K562 (cell line): ENCODE measurements at regions not wholly inside any gene's neighbourhood (a gene's known extent, or its start where the extent isn't known, plus 50 kb on each side); places are given as distances from the start of the nearest gene placed in this dataset.

Experiments
- CHD7 ChIP-seq: fragments of 200-600 bp; sonication (generic); IDR thresholded peaks from one replicate; pipeline ENCODE4 v1.6.1; 2012; ENCODE audit warnings: mild to moderate bottlenecking, low read depth, low read length, inconsistent platforms
- STAT6 ChIP-seq: sonication (generic); formaldehyde crosslinking; IDR thresholded peaks from 2 replicates; pipeline ENCODE4 v1.8.1; 2023; ENCODE audit warnings: mild to moderate bottlenecking, missing genetic modification reagents
- ZBTB7A ChIP-seq: IDR thresholded peaks from 2 replicates; pipeline ENCODE4 v1.6.1; 2011; ENCODE audit warnings: low read depth, mild to moderate bottlenecking, low read length, moderate library complexity, borderline replicate concordance; ENCODE audit not compliant: control insufficient read depth

GRCh38 chr5:27608992-27609391 is 570.6 kb upstream of the CDH9 start (continued):
- no peak for TF ChIP-seq CHD7
- TF ChIP-seq STAT6 (CRISPR knock-in tag), result no peak
- no peak for TF ChIP-seq ZBTB7A
